Glomerular visceral epithelial cell (primary cell): ENCODE measurements at regions not wholly inside any gene's neighbourhood (a gene's known extent, or its start where the extent isn't known, plus 50 kb on each side); places are given as distances from the start of the nearest gene placed in this dataset.
"Not testable (repeated sequence)": the region's sequence is repeated elsewhere in the genome, so short reads cannot be mapped to it uniquely, and the experiment has no call there.

ENCODE experiments used
- DNase-seq: peaks from one replicate; pipeline ENCODE4 v3.0.0-alpha.2; 2016; ENCODE audit errors: extremely low spot score

DNA sequence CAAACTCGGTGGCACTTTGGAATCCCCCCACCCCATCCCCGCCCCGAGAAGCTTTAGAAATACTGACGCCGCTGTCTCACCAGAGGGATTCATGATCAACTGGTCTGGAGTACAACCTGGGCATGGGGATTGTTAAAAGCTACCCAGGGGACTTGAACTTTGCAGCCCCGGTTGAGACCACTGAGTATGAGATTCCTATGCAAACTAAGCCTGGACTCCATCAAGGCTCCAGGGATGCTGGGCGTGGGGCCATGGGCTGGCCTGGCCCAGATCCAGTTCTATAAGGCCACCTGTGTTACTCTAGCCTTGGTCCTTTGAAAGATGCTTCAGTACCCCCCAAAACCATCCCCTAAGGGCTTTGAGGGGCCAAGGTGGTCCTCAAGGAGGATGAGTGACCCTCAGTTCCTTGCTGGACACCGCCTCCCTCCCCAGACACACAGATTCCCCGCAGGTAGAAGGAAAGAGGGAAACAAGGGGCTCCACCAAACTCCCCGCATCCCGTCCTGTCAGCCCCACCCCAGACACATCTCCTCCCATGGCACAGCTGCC lies 68.5 kb downstream of the MRPL36 start:
- no peak for DNase-seq

DNA sequence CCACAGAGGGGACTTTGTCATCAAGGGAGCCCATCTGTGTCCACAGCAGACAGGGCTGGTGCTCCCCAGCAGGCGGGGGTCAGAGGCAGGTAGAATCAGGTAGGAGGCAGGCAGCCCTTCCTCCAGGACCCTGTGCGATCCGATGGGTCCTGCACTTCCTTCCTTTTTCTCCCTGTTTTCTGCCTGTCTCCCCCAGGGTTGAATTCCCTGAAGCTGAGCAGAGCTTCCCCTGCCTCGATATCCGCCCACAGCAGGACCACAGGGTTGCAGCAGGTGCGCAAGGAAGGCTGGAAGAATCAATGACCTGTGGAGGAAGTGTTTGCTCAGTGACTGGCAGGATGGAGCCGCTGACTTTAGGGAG lies 69.2 kb downstream of the MRPL36 start:
- DNase-seq, result no peak

DNA sequence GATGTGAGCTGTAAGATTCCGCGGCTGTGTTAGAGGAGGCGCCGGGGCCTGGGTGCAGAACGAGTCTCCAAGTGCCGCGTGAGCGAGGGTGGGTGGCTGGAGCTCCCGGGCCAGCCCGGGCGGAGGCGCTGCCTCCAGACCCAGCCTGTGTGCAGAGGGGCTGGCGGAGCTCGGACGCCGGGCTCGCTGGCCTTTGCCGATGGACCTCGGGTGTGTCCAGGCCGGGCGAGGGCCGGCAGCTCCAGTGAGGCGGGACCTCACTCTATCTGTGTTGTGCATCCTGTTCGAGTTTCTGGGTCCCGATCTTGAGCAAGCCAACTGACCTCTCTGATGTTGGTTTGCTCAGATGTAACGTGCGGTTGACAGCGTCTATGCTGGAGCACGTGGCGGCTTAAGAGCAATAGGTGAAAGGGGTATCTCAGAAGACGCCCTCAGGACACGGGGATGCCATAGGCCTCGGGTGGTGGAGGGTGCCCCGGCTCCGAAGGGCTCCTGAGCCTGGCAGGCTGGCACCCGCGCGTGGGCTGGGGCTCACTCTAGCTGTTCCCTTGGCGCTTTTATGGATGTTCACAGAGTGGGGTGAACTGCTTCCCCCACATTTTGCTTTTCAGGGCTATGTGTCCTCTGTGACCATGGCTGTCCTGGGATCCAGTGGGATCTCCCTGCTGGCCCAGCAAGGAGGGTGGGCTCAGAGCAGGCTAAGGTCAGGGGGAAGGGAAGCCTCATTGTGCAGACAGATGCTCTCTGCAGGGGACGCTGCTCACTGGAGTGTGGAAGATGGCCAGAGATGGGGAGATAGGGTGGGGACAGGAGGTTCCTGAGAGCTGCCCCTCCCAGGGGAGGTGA lies 69.8 kb downstream of the MRPL36 start:
- DNase-seq, result no peak

DNA sequence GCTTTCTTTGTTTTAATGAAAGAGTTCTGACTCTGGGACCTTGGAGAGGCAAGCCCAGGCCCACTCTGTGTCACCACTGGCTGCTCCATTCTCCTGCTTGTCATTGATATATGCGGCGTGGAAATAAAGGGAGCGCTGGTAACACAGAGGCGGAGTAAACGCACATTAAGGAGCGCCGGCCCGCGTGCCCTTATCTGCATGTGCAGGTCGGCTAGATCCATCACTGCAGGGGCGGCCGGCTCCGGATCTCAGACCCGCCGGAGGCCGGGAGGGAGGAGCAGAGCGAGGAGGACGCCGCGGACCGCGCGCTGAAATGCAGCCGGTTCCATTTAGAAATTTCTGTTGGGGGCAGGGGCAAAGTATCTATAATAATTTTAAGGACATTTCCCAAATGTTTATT lies 70.8 kb downstream of the MRPL36 start:
- no peak for DNase-seq

DNA sequence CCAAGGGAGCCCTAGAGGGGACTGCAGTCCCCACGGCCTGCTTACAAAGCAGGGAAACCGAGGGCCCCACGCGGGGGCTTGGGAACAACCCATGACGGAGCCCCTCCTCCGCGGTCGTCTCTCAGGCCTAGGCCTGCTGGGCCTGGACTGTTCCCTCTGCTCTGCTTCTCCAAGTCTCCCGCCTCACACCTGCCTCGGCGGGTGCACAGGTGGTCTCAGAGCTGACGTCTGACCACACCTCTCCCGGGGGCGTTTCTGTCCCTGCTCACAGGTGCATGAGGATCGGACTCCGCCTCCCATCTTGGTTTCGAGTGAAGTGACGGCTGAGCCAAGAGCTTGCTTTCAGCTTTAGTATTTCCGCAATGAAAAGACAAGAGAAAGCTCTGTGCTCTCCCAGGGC lies 72.1 kb downstream of the MRPL36 start:
- DNase-seq, result no peak

DNA sequence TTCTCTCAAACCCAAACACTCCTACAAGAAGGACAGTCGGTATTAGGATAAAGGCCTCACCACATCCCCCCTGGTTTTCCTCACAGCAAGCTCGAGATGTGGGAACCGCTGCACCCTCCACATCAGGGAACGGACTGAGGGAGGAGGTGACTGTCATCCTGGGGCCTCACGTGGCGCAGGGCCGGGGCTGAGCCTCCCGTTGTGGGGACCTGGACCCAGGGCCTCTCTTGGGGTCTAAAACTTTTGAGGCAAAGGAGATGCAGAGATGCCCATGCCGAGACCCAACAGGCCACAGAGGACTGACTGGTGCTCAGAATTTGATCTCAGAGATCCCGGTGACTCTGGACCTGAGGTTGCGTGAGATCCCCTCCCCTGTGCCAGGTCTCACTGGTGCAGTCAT lies 72.7 kb downstream of the MRPL36 start:
- DNase-seq, result no peak

DNA sequence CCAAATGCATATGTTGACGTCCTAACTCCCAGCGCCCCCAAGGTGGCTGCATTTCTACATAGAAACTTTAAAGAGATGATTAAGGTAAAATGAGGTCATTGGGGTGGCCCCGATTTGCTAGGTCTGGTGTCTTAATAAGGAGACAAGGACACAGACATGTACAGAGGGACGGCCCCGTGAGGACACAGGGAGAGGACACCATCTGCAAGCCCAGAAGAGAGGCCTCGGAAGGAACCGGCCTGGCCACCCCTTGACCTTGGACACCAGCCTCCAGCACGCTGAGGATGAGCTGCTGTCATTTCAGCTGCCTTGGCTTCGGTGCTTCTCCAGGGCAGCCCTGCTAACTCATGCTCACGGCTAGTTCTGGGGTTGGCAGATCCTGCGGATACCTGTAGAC lies 73.2 kb downstream of the MRPL36 start:
- DNase-seq, result no peak

DNA sequence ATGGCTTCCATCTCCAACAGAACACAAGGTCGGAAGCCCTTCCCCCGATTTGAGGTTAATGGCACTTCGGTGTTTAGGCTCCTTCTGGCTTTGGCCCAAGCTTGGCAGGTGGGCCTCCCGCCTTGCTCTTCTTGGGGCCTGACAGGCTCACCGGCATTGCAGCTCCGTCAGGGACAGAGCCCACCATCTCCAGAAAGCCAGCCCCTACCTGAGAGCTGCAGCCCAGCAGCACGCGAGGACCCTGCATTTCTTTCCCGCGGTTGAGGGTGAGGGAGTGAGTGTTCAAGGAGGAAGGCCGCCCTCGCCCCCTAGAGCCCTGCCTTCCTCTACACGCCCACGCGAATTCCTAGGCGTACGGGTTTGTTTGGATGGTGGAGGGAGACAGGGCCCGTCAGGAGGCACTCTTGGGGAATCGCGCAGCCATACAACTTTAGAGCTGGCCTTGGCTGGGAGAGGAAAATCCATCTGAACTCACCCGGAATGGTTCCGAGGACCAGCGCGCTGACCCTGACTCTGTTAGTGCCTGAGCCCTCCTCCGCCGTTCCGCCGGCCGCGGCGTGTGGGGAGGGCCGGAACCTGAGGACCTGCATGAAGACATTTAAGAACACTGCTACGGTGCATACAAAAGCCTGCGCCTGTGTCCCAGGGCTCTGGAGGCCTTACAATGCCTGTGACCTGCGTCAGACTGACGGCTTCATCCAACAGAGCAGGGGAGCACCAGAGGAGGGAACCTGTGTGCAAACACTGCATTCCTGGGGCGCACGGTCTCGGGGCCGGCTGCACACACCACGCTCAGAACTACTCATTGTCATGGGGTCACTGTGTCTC lies 73.8 kb downstream of the MRPL36 start:
- DNase-seq, result no peak

DNA sequence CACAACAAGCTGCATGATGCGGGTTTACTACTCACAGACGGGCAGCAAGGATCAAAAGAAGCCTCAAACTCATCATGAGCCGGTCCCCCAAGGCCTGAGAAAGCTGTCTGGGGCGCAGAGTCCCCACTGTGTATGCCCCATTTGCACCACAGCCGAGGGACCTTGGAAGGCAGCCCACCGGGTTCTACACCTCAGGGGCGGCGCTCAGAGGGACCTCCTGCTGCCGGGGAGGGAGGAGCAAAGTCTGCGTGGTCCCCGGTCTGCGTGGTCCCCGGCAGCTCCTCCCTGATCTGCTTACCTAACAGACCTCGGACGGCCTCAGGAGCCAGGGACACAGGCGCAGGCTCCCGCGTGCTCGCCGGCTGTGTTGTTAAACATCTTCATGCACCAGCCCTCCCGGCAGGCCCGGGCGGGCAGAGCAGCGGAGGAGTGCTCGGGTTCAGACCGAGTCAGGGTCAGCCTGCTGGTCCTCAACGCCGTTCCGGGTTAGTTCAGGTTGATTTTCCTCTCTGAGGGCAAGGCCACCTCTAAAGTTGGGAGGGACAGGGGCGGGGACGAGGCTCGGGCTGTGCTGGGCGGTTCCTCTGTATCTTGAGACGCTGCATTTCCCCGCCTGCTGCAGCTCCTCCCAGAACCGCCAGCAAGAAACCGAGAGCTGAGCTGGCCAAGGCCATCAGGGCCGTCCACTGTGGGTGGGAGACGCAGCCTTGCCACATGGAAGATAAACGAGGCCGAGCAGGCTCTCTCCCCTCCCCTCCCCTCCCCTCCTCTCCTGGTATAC lies 74.6 kb downstream of the MRPL36 start:
- no peak for DNase-seq

DNA sequence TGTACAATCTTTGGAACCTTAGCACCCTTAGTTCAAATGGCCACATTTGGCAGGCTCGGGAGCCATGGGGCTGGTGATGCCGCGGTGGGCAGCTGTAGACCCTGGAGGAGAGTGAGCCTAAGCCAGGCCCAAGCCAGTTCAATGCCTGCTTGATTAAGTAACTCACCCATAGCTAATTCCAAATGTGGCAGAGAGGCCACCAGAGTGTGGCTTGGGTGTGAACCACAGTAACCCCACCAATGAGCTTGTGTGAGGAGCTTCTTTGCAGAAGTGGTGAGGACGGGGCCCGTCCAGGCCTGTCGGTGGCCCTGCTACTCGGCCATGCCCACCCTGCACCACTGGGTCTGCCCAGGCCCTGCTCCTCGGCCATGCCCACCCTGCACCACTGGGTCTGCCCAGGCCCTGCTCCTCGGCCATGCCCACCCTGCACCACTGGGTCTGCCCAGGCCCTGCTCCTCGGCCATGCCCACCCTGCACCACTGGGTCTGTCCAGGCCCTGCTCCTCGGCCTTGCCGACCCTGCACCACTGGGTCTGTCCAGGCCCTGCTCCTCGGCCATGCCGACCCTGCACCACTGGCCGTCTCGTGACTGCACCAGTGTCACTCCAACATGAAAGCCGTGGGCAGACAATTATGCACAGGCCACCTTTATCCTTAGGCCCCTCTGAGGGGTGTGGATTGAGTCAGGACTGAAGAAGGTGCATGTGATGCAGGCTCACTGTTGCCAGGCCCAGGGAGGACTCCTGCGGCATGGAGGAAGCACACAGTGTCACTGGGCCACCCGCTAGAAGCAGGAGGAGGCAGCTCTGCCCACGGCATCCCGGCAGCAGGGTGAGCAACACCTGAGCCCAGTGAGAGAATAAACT lies 75.4 kb downstream of the MRPL36 start:
- DNase-seq, result no peak

DNA sequence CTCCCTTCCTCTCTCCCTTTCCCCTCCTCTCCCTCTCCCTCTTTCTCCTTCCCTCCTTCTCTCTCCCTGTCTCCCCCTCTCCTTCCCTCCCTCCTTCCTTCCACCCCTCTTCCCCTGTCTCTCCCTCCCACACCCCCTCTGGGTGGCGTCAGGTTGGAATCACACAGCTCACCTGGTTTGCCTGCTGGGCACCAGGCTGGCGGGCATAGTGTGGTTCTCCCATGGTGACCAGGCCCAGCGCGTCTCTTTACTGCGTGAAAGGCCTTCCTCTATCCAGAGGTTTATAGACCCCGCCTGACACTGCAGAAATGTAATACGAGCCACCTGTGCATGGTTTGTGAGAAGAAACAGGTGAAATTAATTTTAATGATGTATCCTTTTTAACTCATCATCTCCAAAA lies 76.2 kb downstream of the MRPL36 start:
- DNase-seq, result no peak

DNA sequence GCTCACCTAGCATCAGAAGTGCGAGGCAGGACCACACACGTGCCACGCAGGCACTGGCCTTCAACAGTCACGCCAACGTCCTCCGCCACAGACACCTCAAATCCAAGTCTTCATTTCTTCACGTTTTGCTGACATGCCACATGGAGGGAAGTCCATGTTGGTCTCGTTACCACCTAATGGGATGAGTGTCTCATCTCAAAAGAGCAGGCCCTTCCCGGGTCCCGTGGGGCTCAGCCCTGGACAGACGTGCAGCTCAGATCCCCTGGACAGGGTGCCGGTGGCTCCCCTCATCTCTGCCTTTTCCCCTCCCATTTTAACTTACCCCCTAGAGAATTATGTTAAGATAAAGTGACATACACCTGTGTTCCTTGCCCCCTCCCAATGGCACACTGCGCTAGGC lies 76.8 kb downstream of the MRPL36 start:
- DNase-seq, result no peak

DNA sequence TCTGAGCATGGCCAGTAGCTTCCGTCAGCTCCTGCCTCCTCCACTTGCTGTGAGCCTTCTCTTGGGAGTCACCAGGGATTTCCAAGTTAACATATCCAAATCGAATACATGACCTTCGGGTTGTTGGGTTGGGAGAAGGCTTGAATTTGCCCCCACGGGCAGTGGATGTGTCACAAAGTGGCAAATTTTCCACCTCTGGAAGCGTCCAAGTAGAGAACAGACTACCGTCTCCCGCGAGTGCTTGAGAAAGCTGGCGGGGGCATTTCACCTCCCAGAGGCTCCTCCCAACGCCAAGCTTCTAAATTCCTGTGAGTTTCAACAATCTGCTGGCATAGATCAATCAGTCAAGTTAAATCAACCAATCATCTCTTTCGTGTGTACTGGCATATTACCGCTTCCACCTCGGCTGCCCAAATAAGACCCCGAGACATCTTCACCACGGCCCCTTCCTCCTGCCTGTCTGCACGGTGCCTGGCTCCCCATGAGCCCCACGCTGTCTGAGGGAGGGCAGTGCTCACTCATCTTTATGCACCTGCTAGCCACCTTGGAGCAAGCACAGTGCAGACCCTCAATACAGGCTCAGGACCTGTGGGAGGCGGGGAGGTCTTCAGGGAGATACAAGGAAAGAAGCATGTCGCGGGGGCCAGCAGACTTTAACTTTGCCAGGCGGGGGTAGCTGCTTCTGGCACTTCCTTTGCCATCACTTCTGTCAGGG lies 79.1 kb downstream of the MRPL36 start:
- DNase-seq, result no peak

DNA sequence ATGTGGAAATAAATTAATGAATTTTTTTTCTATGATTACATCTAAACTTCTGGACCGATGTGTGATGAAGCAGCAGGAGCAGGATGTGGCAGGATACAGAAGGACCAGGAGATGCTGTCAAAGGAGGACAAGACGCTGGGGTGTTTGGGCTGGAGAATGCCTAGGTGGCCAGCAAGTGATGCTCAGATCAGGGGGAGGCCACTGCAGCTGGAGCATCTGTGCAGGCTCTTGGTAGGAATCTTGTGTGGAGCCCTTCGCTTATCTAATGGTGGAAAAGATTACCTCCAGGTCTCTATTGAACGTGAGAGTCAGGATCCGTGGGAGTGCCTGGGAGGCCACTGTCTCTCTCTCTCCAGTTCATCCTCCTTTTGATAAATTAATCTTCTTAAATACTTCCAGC lies 79.8 kb downstream of the MRPL36 start:
- DNase-seq, result no peak

DNA sequence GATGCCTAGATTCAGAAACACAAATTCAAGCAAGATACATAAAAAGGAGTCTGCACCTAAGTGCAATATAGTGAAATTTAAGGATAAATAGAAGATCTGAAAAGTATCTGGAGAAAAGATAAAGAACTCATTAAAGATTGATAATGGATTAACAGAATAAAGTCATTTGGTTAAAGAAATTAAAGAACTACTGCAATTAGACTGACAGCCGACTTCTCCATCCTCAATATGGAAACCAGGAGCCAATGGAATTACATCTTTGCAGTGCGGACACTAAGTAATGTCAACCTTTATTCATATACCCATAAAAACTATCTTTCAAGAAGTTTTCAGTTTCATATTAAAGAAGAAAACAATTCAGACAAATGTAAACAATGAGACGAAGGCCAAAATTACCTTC lies 81.0 kb downstream of the MRPL36 start:
- no peak for DNase-seq

DNA sequence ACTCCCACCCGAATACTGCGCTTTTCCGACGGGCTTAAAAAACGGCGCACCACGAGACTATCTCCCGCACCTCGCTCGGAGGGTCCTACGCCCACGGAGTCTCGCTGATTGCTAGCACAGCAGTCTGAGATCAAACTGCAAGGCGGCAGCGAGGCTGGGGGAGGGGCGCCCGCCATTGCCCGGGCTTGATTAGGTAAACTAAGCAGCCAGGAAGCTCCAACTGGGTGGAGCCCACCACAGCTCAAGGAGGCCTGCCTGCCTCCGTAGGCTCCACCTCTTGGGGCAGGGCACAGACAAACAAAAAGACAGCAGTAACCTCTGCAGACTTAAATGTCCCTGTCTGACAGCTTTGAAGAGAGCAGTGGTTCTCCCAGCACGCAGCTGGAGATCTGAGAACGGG lies 89.5 kb downstream of the MRPL36 start:
- DNase-seq, result not testable (repeated sequence)

DNA sequence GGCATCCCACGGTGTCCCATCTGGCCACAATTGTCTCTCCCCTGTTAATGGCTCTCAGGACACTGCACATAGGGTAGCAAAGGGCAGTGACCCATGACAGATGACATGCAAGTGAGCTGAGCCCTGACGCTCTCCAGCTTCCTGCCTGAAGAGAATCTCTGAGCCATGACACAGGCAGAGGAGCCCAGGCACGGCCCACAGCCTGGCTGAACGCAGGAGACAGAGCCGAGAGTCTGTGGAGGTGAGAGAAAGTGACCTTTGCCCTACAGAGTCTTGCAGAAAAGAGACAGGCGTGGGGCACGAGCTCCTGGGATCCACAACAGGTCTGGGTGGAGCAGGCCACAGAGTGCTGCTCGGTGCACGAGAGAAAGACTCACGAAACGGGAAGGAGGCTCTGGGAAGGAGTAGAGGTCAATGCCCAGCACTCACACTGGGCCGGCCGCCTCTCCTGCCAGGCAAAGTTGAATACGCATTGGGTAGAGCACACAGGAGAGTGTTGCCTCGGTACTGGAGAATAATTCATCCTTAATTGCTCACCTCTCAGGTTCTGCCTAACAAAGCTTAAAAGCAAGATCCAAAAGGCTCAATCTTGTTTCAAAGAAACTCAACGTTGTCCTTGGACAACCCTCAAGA lies 90.3 kb downstream of the MRPL36 start:
- peak; percentile 19 for DNase-seq

DNA sequence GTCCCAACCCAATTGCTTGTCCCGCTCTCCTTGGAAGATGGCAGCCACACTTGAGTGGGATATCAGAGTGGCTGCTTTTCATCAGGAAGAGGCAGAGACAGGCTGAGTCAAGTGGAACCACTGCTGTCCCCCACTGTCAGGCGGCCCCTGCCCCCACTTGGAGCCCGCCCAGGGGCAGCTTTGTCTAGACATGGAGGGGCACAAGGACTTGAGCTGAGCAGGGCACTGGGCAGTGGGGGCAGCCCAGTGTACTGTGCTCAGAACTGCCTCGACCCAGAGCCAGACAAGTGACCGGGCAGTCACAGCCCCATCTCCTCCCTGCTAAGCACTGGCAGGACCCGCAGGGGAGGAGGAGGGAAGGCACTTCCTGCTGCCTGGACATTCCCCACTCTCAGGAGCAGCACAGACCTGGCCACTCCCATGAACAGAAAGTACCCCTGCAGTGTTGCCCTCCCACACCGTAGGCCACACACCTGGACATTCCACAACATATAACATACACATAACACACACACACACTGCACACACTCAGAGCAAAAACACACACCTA lies 91.0 kb downstream of the MRPL36 start:
- no peak for DNase-seq

DNA sequence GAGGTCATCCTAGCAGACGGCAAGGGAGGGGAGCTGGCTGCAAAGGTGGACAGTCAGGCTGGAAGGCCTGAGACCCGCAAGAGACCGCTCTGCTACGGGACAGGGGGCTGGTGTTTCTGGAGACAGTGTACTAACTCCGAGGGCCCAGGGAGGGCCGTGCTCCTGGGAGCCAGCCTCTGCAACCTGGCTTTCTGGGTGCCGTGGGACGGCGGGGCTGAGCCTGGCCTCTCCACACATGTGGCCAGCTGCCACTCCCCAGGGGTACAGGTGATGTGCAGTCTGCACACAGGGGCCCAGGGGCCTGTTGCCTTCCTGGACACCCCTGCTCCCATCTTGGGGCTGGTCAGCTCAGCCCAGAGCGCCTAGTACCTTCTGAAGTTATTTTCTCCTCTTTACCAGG lies 92.2 kb downstream of the MRPL36 start:
- no peak for DNase-seq

DNA sequence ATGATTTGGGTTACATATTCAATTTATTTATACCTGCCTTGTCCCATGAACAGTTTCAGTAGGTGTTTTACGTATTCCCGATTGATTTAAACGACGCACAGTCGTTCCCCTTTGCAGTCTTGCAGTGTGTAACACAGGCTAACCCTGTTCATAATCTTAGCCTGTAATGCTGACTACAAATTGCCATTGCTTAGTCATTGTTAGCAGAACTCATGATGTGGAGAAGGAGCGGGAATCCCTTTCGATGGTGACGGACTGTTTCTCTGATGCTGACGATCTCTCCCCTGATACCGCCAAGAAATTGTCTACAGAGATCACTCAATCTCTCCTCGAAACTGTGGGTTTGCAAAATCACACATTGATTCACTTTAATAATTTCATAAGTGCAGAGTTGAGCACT lies 93.2 kb downstream of the MRPL36 start:
- no peak for DNase-seq
